ENCODE measurements at regions not wholly inside any gene's neighbourhood (a gene's known extent, or its start where the extent isn't known, plus 50 kb on each side); places are given as distances from the start of the nearest gene placed in this dataset.

GRCh38 chr2:157182204-157182709 is 75.2 kb upstream of the GALNT5 start:
- TF ChIP-seq POLR2AphosphoS5 (IDR thresholded peaks at IDR 0.05; ENCODE audit: borderline replicate concordance, low read depth, low read length), result no peak
- no peak for TF ChIP-seq EZH2 (IDR thresholded peaks at IDR 0.05)

Data from SK-N-MC (cell line).